GM12878 (cell line): ENCODE measurements at regions not wholly inside any gene's neighbourhood (a gene's known extent, or its start where the extent isn't known, plus 50 kb on each side); places are given as distances from the start of the nearest gene placed in this dataset.

ENCODE experiments used
- ATAC-seq: fragments of 200-7000 bp; cut with Tn5 transposase; 3 replicates; pipeline ENCODE4 v1.9.1; 2020; ENCODE audit warnings: mild to moderate bottlenecking, moderate library complexity
- BruUV-seq: library from RNA; stranded (reverse); fragments of 400-500 nt; replicated peaks from 2 replicates; lab custom pipeline; 2021; lab: Mats Ljungman, UMichigan
- CTCF ChIA-PET: fragments of 300-600 bp; sonication (Branson Sonifier 250); formaldehyde crosslinking; extraction: SDS; loops from one replicate; lab custom pipeline; 2021; ENCODE audit warnings: inconsistent platforms; lab: Yijun Ruan, JAX
- POLR2A ChIA-PET: fragments of 350-600 bp; formaldehyde crosslinking; extraction: SDS; loops from one replicate; lab custom pipeline; 2021; ENCODE audit warnings: inconsistent platforms; lab: Charles Lee
- RAD21 ChIA-PET: fragments of 300-600 bp; sonication (Branson Sonifier 250); formaldehyde crosslinking; loops from one replicate; lab custom pipeline; 2023; ENCODE audit warnings: antibody characterized with exemption; ENCODE audit not compliant: unreplicated experiment; lab: Charles Lee
- SMC1A ChIA-PET: fragments of 300-600 bp; sonication (Branson Sonifier 250); formaldehyde crosslinking; loops from one replicate; lab custom pipeline; 2023; ENCODE audit not compliant: unreplicated experiment, uncharacterized antibody; lab: Charles Lee
- DNase-seq: peaks from one replicate; pipeline ENCODE4 v3.0.0-alpha.2; 2011; ENCODE audit warnings: low read depth, low spot score
- FAIRE-seq: peaks from 3 replicates; lab custom pipeline; 2011; peaks lifted over from hg19 to GRCh38; lab: Jason Lieb, UNC
- H2AFZ ChIP-seq: 2 replicates; pipeline ENCODE4 v1.6.0; 2011; ENCODE audit warnings: low read depth, low read length, control low read depth; ENCODE audit not compliant: control insufficient read depth
- H3K27ac ChIP-seq: 2 replicates; pipeline ENCODE4 v1.5.1; 2011; ENCODE audit warnings: control low read depth; ENCODE audit not compliant: control insufficient read depth, insufficient read depth
- H3K27me3 ChIP-seq, 2 experiments: replicated peaks in 1 of 2; 2 replicates each; pipeline versions ENCODE4 v1.6.0 to v1.6.1; 2011; ENCODE audit warnings: low read length in 1 of 2; ENCODE audit not compliant: control insufficient read depth in 2 of 2, insufficient read depth in 2 of 2
- H3K36me3 ChIP-seq, 2 experiments: 2 replicates each; pipeline ENCODE4 v1.5.1; 2011; ENCODE audit warnings: low read length in 1 of 2; ENCODE audit not compliant: control insufficient read depth in 2 of 2, insufficient read depth in 2 of 2
- H3K4me1 ChIP-seq: 2 replicates; pipeline ENCODE4 v1.6.1; 2011; ENCODE audit warnings: mild to moderate bottlenecking, low read length, moderate library complexity, mixed read lengths; ENCODE audit not compliant: control insufficient read depth, insufficient read depth
- H3K4me2 ChIP-seq: 2 replicates; pipeline ENCODE4 v1.6.0; 2011; ENCODE audit warnings: control low read depth; ENCODE audit not compliant: control insufficient read depth, insufficient read depth
- H3K4me3 ChIP-seq: fragments of 200-600 bp; sonication (generic); 2 replicates; pipeline ENCODE4 v1.5.1; 2016
- H3K79me2 ChIP-seq: 2 replicates; pipeline ENCODE4 v1.6.0; 2011; ENCODE audit warnings: low read length; ENCODE audit not compliant: control insufficient read depth, insufficient read depth
- H3K9ac ChIP-seq: 2 replicates; pipeline ENCODE4 v1.8.0; 2011; ENCODE audit warnings: low read length, control low read depth, mixed read lengths; ENCODE audit not compliant: control insufficient read depth, insufficient read depth
- H3K9me3 ChIP-seq: replicated peaks from 3 replicates; pipeline ENCODE4 v1.5.1; 2011; ENCODE audit warnings: mild to moderate bottlenecking, low read length; ENCODE audit not compliant: control insufficient read depth, insufficient read depth
- H4K20me1 ChIP-seq: 2 replicates; pipeline ENCODE4 v1.6.0; 2011; ENCODE audit not compliant: control insufficient read depth, insufficient read depth
- MYB ChIP-seq: fragments of 150-350 bp; IDR thresholded peaks from 2 replicates; pipeline ENCODE4 v1.6.1; 2014; ENCODE audit warnings: mild to moderate bottlenecking, low read depth, low read length, borderline replicate concordance
- TCF12 ChIP-seq: IDR thresholded peaks from 2 replicates; pipeline ENCODE4 v1.6.1; 2011; ENCODE audit warnings: low read depth, mild to moderate bottlenecking, low read length
- ZNF24 ChIP-seq: fragments of 450-650 bp; IDR thresholded peaks from 2 replicates; pipeline ENCODE4 v1.6.1; 2017; ENCODE audit warnings: antibody characterized with exemption, mild to moderate bottlenecking
- WGBS: methylation state at CpG from one replicate; pipeline ENCODE4 v1.1.6; 2016; ENCODE audit warnings: low lambda C conversion rate; ENCODE audit not compliant: insufficient replicate concordance, insufficient coverage; ENCODE audit errors: missing lambda C conversion rate; 5-methylcytosine and 5-hydroxymethylcytosine counted together
- in situ Hi-C: fragments of 300-500 bp; cut with MboI; formaldehyde crosslinking; loops from 9 replicates; pipeline ENCODE4 v1.14.3; 2018; ENCODE audit warnings: mixed read lengths
- intact Hi-C: fragments of 100-400 bp; cut with micrococcal nuclease; formaldehyde crosslinking; loops from one replicate; pipeline ENCODE4 v1.14.2; 2022; ENCODE audit not compliant: unreplicated experiment
- TF ChIP-seq, protein P1 (sequence below): fragments of 450-650 bp; IDR thresholded peaks from 2 replicates; pipeline ENCODE4 v1.6.1; 2018; ENCODE audit warnings: borderline replicate concordance, mild to moderate bottlenecking; ENCODE audit not compliant: partially characterized antibody
- TF ChIP-seq, protein P2 (sequence below): fragments of 450-650 bp; IDR thresholded peaks from 2 replicates; pipeline ENCODE4 v1.6.1; 2017; ENCODE audit warnings: mild to moderate bottlenecking

GRCh38 chr2:105609746-105610402, 134.8 kb upstream of the NCK2 start:
- RAD21 ChIA-PET, result no interaction called here
- no TSS peak for BruUV-seq
- intact Hi-C loops (no loop called here), in situ Hi-C loops (no loop called here)
- POLR2A ChIA-PET, result no interaction called here
- H3K4me3 ChIP-seq, result no peak overlapping the region
- ATAC-seq (no peak), DNase-seq (no peak), FAIRE-seq (no peak)
- H3K27me3 ChIP-seq, result no peaks in the 10 kb centered on the region
- no peaks in the 10 kb centered on the region for H3K36me3 ChIP-seq
- WGBS, result 63% methylated on average over 13 of the region's 13 CpGs
- H3K9ac ChIP-seq, result no peak overlapping the region
- H3K79me2 ChIP-seq, result no peaks in the 10 kb centered on the region
- no peak overlapping the region for H3K27ac ChIP-seq
- SMC1A ChIA-PET, result no interaction called here
- H4K20me1 ChIP-seq, result no peaks in the 10 kb centered on the region
- no peaks in the 10 kb centered on the region for H3K4me1 ChIP-seq
- CTCF ChIA-PET, result no interaction called here
- H3K4me2 ChIP-seq, result no peak overlapping the region
- no peaks in the 10 kb centered on the region for H3K9me3 ChIP-seq
- no peak for TF ChIP-seq ZNF24
- no peak for TF ChIP-seq MYB
- TF ChIP-seq, protein P1, sequence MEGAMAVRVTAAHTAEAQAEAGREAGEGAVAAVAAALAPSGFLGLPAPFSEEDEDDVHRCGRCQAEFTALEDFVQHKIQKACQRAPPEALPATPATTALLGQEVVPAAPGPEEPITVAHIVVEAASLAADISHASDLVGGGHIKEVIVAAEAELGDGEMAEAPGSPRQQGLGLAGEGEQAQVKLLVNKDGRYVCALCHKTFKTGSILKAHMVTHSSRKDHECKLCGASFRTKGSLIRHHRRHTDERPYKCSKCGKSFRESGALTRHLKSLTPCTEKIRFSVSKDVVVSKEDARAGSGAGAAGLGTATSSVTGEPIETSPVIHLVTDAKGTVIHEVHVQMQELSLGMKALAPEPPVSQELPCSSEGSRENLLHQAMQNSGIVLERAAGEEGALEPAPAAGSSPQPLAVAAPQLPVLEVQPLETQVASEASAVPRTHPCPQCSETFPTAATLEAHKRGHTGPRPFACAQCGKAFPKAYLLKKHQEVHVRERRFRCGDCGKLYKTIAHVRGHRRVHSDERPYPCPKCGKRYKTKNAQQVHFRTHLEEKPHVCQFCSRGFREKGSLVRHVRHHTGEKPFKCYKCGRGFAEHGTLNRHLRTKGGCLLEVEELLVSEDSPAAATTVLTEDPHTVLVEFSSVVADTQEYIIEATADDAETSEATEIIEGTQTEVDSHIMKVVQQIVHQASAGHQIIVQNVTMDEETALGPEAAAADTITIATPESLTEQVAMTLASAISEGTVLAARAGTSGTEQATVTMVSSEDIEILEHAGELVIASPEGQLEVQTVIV, result no peak
- TF ChIP-seq, protein P2, sequence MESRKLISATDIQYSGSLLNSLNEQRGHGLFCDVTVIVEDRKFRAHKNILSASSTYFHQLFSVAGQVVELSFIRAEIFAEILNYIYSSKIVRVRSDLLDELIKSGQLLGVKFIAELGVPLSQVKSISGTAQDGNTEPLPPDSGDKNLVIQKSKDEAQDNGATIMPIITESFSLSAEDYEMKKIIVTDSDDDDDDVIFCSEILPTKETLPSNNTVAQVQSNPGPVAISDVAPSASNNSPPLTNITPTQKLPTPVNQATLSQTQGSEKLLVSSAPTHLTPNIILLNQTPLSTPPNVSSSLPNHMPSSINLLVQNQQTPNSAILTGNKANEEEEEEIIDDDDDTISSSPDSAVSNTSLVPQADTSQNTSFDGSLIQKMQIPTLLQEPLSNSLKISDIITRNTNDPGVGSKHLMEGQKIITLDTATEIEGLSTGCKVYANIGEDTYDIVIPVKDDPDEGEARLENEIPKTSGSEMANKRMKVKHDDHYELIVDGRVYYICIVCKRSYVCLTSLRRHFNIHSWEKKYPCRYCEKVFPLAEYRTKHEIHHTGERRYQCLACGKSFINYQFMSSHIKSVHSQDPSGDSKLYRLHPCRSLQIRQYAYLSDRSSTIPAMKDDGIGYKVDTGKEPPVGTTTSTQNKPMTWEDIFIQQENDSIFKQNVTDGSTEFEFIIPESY, result no peak
- no peak for TF ChIP-seq TCF12
- H2AFZ ChIP-seq, result no peak overlapping the region
